ENCODE measurements at regions not wholly inside any gene's neighbourhood (a gene's known extent, or its start where the extent isn't known, plus 50 kb on each side); places are given as distances from the start of the nearest gene placed in this dataset.

DNA sequence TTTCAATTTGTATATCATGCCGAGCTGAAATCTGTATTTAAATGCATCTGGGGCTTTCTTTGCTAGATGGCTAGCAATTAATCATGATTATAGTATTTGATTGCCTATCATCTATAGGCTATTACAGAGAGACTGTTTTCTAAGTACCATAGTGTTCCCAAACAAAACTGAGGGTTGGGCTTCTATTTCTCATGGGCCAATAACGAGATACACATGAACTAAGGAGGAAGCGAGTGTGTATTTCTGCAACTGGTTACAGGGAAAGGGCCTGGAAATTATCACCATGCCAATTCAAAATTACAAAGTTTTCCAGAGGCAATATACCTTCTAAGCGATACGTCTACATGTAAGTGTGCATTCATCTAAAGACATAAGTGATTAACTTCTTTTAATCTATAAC, 744.5 kb upstream of the BRINP3 start:
- Histone ChIP-seq H3K4me1 (ENCODE audit: control insufficient read depth, insufficient read depth, low read length) (no peaks in the 10 kb centered on the region), H3K9me3 (replicated peaks; ENCODE audit: control insufficient read depth, insufficient read depth, low read length) (no peaks in the 10 kb centered on the region; the same call in 2 of the 3 replicates), H3K27ac (ENCODE audit: control insufficient read depth, insufficient read depth) (no peak overlapping the region), H2AFZ (ENCODE audit: control insufficient read depth, low read depth, low read length) (no peak overlapping the region), H3K79me2 (ENCODE audit: control insufficient read depth, insufficient read depth, low read length) (no peaks in the 10 kb centered on the region), H3K4me3 (no peak overlapping the region), H4K20me1 (ENCODE audit: control insufficient read depth, insufficient read depth) (no peaks in the 10 kb centered on the region), H3K9ac (ENCODE audit: control insufficient read depth, insufficient read depth, low read length) (no peak overlapping the region), H3K27me3 (replicated peaks in 1 of 2; ENCODE audit: control insufficient read depth in 2 of 2, insufficient read depth in 2 of 2, low read length in 1 of 2) (no peaks in the 10 kb centered on the region), H3K4me2 (ENCODE audit: control insufficient read depth, insufficient read depth) (no peak overlapping the region), H3K36me3 (ENCODE audit: control insufficient read depth in 2 of 2, insufficient read depth in 2 of 2, low read length in 1 of 2) (no peaks in the 10 kb centered on the region)
- SMC1A ChIA-PET (ENCODE audit: uncharacterized antibody, unreplicated experiment): no interaction called here
- CTCF ChIA-PET: no interaction called here
- BruUV-seq (replicated peaks): no TSS peak
- POLR2A ChIA-PET: no interaction called here
- DNase-seq (ENCODE audit: low read depth, low spot score): no peak
- WGBS (ENCODE audit: insufficient coverage, insufficient replicate concordance, low lambda C conversion rate, missing lambda C conversion rate): 38% methylated on average over 5 of the region's 5 CpGs
- no peak for ATAC-seq
- FAIRE-seq: no peak
- RAD21 ChIA-PET (ENCODE audit: unreplicated experiment): no interaction called here
- in situ Hi-C loops (cut with MboI): no loop called here
- intact Hi-C loops (cut with micrococcal nuclease; ENCODE audit: unreplicated experiment): no loop called here
- no peak for TF ChIP-seq MYB (IDR thresholded peaks at IDR 0.05; ENCODE audit: borderline replicate concordance, low read depth, low read length)
- no peak for TF ChIP-seq SUPT20H (IDR thresholded peaks at IDR 0.05; ENCODE audit: borderline replicate concordance, control insufficient read depth, low read depth, low read length)
- TF ChIP-seq SMAD1 (IDR thresholded peaks at IDR 0.05; ENCODE audit: low read depth, partially characterized antibody): no peak
- TF ChIP-seq TAF1 (IDR thresholded peaks at IDR 0.05; ENCODE audit: borderline replicate concordance, low read depth, low read length): no peak
- no peak for TF ChIP-seq ZNF217 (IDR thresholded peaks at IDR 0.05)
- TF ChIP-seq, protein P1, sequence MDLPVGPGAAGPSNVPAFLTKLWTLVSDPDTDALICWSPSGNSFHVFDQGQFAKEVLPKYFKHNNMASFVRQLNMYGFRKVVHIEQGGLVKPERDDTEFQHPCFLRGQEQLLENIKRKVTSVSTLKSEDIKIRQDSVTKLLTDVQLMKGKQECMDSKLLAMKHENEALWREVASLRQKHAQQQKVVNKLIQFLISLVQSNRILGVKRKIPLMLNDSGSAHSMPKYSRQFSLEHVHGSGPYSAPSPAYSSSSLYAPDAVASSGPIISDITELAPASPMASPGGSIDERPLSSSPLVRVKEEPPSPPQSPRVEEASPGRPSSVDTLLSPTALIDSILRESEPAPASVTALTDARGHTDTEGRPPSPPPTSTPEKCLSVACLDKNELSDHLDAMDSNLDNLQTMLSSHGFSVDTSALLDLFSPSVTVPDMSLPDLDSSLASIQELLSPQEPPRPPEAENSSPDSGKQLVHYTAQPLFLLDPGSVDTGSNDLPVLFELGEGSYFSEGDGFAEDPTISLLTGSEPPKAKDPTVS (IDR thresholded peaks at IDR 0.05; ENCODE audit: low read depth, low read length): no peak
- no peak for TF ChIP-seq STAT3 (IDR thresholded peaks at IDR 0.05; ENCODE audit: low read depth, low read length)

DNA sequence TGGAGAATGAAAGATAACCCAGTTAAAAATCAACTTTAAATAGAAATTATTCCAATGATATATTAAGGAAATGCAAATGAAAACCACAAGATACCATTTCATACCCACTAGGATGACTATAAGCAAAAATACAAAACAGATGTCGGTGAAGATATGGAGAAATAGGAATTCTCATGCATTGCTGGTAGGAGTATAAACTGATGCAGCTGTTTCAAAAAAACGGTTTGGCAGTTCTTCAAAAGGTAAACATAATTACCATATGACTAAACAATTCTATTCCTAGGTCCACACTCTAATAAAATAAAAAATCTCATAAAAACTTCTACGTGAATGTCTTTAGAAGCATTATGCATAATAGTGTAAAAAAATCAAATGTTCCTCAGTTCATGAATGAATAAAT, 763.3 kb upstream of the BRINP3 start:
- no TSS peak for BruUV-seq (replicated peaks)
- no peak for TF ChIP-seq ASH2L (IDR thresholded peaks at IDR 0.05; ENCODE audit: borderline replicate concordance, low read depth)
- TF ChIP-seq PML (IDR thresholded peaks at IDR 0.05; ENCODE audit: low read length): no peak
- TF ChIP-seq BRCA1 (IDR thresholded peaks at IDR 0.05; ENCODE audit: low read depth, low read length): no peak
- no peak for TF ChIP-seq PBX3 (IDR thresholded peaks at IDR 0.05; ENCODE audit: insufficient replicate concordance, low read depth, low read length)
- no peak for TF ChIP-seq POLR2A (IDR thresholded peaks at IDR 0.05; ENCODE audit: low read depth, low read length)
- no peak for TF ChIP-seq TCF12 (IDR thresholded peaks at IDR 0.05; ENCODE audit: low read depth, low read length)
- TF ChIP-seq EZH2 (IDR thresholded peaks at IDR 0.05; ENCODE audit: borderline replicate concordance, control insufficient read depth, low read depth, low read length): no peak
- TF ChIP-seq RBBP5 (conservative IDR thresholded peaks at IDR 0.05): no peak
- TF ChIP-seq EED (IDR thresholded peaks at IDR 0.05; ENCODE audit: low read depth): no peak
- no peak for TF ChIP-seq CEBPB (IDR thresholded peaks at IDR 0.05; ENCODE audit: borderline replicate concordance in 1 of 2, low read depth in 2 of 2, low read length in 2 of 2)
- TF ChIP-seq JUND (IDR thresholded peaks at IDR 0.05; ENCODE audit: low read depth, low read length): no peak
- TF ChIP-seq TARDBP (IDR thresholded peaks at IDR 0.05; ENCODE audit: borderline replicate concordance): no peak
- no peak for TF ChIP-seq CBX3 (IDR thresholded peaks at IDR 0.05; ENCODE audit: borderline replicate concordance, low read depth)

More for the DNA sequence above, 763.3 kb upstream of the BRINP3 start:
- Histone ChIP-seq H4K20me1 (ENCODE audit: control insufficient read depth, insufficient read depth) (no peaks in the 10 kb centered on the region), H3K9me3 (replicated peaks; ENCODE audit: control insufficient read depth, insufficient read depth, low read length) (no peaks in the 10 kb centered on the region), H3K27me3 (replicated peaks in 1 of 2; ENCODE audit: control insufficient read depth in 2 of 2, insufficient read depth in 2 of 2, low read length in 1 of 2) (no peaks in the 10 kb centered on the region), H2AFZ (ENCODE audit: control insufficient read depth, low read depth, low read length) (no peak overlapping the region), H3K9ac (ENCODE audit: control insufficient read depth, insufficient read depth, low read length) (no peak overlapping the region), H3K36me3 (ENCODE audit: control insufficient read depth in 2 of 2, insufficient read depth in 2 of 2, low read length in 1 of 2) (no peaks in the 10 kb centered on the region), H3K27ac (ENCODE audit: control insufficient read depth, insufficient read depth) (no peak overlapping the region), H3K4me2 (ENCODE audit: control insufficient read depth, insufficient read depth) (no peak overlapping the region), H3K79me2 (ENCODE audit: control insufficient read depth, insufficient read depth, low read length) (no peaks in the 10 kb centered on the region), H3K4me1 (ENCODE audit: control insufficient read depth, insufficient read depth, low read length) (no peaks in the 10 kb centered on the region), H3K4me3 (no peak overlapping the region)
- ChIA-PET SMC1A (ENCODE audit: uncharacterized antibody, unreplicated experiment) (no interaction called here), RAD21 (ENCODE audit: unreplicated experiment) (no interaction called here), CTCF (no interaction called here), POLR2A (no interaction called here)
- ATAC-seq (no peak), DNase-seq (ENCODE audit: low read depth, low spot score) (no peak), FAIRE-seq (no peak)
- 27% methylated on average over 3 of the region's 3 CpGs for WGBS (ENCODE audit: insufficient coverage, insufficient replicate concordance, low lambda C conversion rate, missing lambda C conversion rate)
- in situ Hi-C loops (cut with MboI) (no loop called here), intact Hi-C loops (cut with micrococcal nuclease; ENCODE audit: unreplicated experiment) (no loop called here)

Data from GM12878 (cell line).